HG03280 (cell line): ENCODE measurements at regions not wholly inside any gene's neighbourhood (a gene's known extent, or its start where the extent isn't known, plus 50 kb on each side); places are given as distances from the start of the nearest gene placed in this dataset.

Experiments
- ATAC-seq: cut with Tn5 transposase; IDR thresholded peaks from one replicate; pipeline ENCODE4 v1.9.1; 2021; ENCODE audit warnings: mild to moderate bottlenecking, moderate library complexity; ENCODE audit not compliant: unreplicated experiment

GRCh38 chr2:196565106-196565765, 74.3 kb upstream of the CCDC150 start:
- ATAC-seq: no peak

- no peak for ATAC-seq
Measured at GRCh38 chr2:196565982-196566381, 73.5 kb upstream of the CCDC150 start.

- ATAC-seq: no peak
Measured at GRCh38 chr2:196566961-196567666, 72.4 kb upstream of the CCDC150 start.

- no peak for ATAC-seq
Measured at GRCh38 chr2:196568506-196568905, 71.0 kb upstream of the CCDC150 start.

- ATAC-seq: no peak
Measured at GRCh38 chr2:196584903-196585302, 54.6 kb upstream of the CCDC150 start.

GRCh38 chr2:196586511-196586991, 53.0 kb upstream of the CCDC150 start:
- no peak for ATAC-seq

GRCh38 chr2:196587056-196587455, 52.5 kb upstream of the CCDC150 start:
- ATAC-seq: no peak

GRCh38 chr2:196587739-196588138, 51.8 kb upstream of the CCDC150 start:
- ATAC-seq: no peak

- ATAC-seq: no peak
Measured at GRCh38 chr2:196589419-196589818, 50.1 kb upstream of the CCDC150 start.
